Stimulated activated CD4-positive, alpha-beta T cell treated with anti-CD3 and anti-CD28 coated beads, TNF-alpha, amount 100 ng/mL, for 24 hours (primary cell): ENCODE measurements at regions not wholly inside any gene's neighbourhood (a gene's known extent, or its start where the extent isn't known, plus 50 kb on each side); places are given as distances from the start of the nearest gene placed in this dataset.

ENCODE experiments used
- DNase-seq, 3 experiments: peaks; one replicate each; pipeline ENCODE4 v3.0.0-alpha.2; 2020; ENCODE audit warnings: low read depth in 3 of 3

GRCh38 chr11:8826139-8826786 lies 84.7 kb upstream of the AKIP1 start:
- DNase-seq = no peak

- no peak for DNase-seq
Observed at GRCh38 chr11:8826901-8827560, 84.0 kb upstream of the AKIP1 start.

- DNase-seq = no peak
Observed at GRCh38 chr11:8828046-8828445, 82.9 kb upstream of the AKIP1 start.

- DNase-seq = no peak
Observed at GRCh38 chr11:8828580-8829361, 82.2 kb upstream of the AKIP1 start.

- DNase-seq = no peak
Observed at GRCh38 chr11:8829556-8829955, 81.4 kb upstream of the AKIP1 start.

GRCh38 chr11:8830641-8831040 lies 80.3 kb upstream of the AKIP1 start:
- no peak for DNase-seq

GRCh38 chr11:8831861-8832260 lies 79.1 kb upstream of the AKIP1 start:
- DNase-seq = no peak

GRCh38 chr11:8832571-8833260 lies 78.3 kb upstream of the AKIP1 start:
- no peak for DNase-seq

GRCh38 chr11:8833568-8834315 lies 77.2 kb upstream of the AKIP1 start:
- DNase-seq = no peak

- DNase-seq = no peak
Observed at GRCh38 chr11:8834379-8834778, 76.6 kb upstream of the AKIP1 start.

- no peak for DNase-seq
Observed at GRCh38 chr11:8838248-8838647, 72.7 kb upstream of the AKIP1 start.

GRCh38 chr11:8839306-8839956 lies 71.6 kb upstream of the AKIP1 start:
- DNase-seq = no peak

- peak in 2 of 3 experiments; percentile 7 to 44 for DNase-seq
Observed at GRCh38 chr11:8839957-8840945, 70.7 kb upstream of the AKIP1 start.

- DNase-seq = no peak
Observed at GRCh38 chr11:8841899-8842298, 69.1 kb upstream of the AKIP1 start.

GRCh38 chr11:8858808-8859207 lies 52.2 kb upstream of the AKIP1 start:
- no peak for DNase-seq
